Testis (tissue), 2 donors: ENCODE measurements at regions not wholly inside any gene's neighbourhood (a gene's known extent, or its start where the extent isn't known, plus 50 kb on each side); places are given as distances from the start of the nearest gene placed in this dataset.

Experiments
- POLR2A ChIP-seq: fragments of 450-650 bp; IDR thresholded peaks from one replicate; pipeline ENCODE4 v1.6.1; 2017; ENCODE audit warnings: antibody characterized with exemption, mild to moderate bottlenecking, moderate library complexity
- TF ChIP-seq, protein P1 (sequence below), 3 experiments: fragments of 450-650 bp in 2 of 3; fragments of 200-600 bp in 1 of 3; sonication (generic) in 1 of 3; IDR thresholded peaks; one replicate each; pipeline ENCODE4 v1.5.1; 2016 to 2019; ENCODE audit warnings: antibody characterized with exemption in 3 of 3, mild to moderate bottlenecking in 2 of 3, moderate library complexity in 1 of 3

DNA sequence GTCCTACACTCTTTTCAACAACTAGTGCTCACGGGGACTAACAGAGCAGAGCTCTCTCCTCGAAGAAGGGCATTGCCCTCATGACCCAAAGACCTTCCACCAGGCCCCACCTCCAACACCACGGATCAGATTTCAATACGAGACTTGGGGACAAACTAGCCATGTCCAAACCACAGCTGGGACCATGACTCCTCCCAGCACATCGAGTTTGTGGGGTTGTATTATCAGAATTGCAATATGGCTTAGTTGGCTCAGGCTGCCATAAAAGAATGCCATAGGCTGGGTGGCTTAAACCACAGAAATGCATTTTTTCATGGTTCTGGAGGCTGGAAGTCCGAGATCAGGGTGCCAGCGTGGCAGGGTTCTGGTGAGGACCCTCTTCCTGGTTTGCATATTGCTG lies 189.7 kb upstream of the PMEPA1 start:
- TF ChIP-seq, protein P1, sequence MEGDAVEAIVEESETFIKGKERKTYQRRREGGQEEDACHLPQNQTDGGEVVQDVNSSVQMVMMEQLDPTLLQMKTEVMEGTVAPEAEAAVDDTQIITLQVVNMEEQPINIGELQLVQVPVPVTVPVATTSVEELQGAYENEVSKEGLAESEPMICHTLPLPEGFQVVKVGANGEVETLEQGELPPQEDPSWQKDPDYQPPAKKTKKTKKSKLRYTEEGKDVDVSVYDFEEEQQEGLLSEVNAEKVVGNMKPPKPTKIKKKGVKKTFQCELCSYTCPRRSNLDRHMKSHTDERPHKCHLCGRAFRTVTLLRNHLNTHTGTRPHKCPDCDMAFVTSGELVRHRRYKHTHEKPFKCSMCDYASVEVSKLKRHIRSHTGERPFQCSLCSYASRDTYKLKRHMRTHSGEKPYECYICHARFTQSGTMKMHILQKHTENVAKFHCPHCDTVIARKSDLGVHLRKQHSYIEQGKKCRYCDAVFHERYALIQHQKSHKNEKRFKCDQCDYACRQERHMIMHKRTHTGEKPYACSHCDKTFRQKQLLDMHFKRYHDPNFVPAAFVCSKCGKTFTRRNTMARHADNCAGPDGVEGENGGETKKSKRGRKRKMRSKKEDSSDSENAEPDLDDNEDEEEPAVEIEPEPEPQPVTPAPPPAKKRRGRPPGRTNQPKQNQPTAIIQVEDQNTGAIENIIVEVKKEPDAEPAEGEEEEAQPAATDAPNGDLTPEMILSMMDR (IDR thresholded peaks at IDR 0.05) = no peak
- TF ChIP-seq POLR2A = no peak
